MM.1S (cell line): ENCODE measurements at regions not wholly inside any gene's neighbourhood (a gene's known extent, or its start where the extent isn't known, plus 50 kb on each side); places are given as distances from the start of the nearest gene placed in this dataset.

Source experiments
- EZH2 ChIP-seq: fragments of 300-600 bp; sonication (generic); optimal IDR thresholded peaks from 2 replicates; pipeline ENCODE3; 2017; ENCODE audit warnings: low read depth, mild to moderate bottlenecking, antibody characterized with exemption, low read length, mixed read lengths
- EZH2phosphoT487 ChIP-seq: fragments of 300-600 bp; sonication (generic); IDR thresholded peaks from 2 replicates; pipeline ENCODE4 v1.6.1; 2018; ENCODE audit warnings: antibody characterized with exemption, low read length
- TF ChIP-seq, protein P1 (sequence below): fragments of 300-600 bp; sonication (generic); IDR thresholded peaks from 2 replicates; pipeline ENCODE4 v1.5.1; 2016; ENCODE audit warnings: antibody characterized with exemption, low read length, mixed read lengths

GRCh38 chr5:51095486-51095885 lies 287.8 kb upstream of the ISL1 start:
- TF ChIP-seq, protein P1, sequence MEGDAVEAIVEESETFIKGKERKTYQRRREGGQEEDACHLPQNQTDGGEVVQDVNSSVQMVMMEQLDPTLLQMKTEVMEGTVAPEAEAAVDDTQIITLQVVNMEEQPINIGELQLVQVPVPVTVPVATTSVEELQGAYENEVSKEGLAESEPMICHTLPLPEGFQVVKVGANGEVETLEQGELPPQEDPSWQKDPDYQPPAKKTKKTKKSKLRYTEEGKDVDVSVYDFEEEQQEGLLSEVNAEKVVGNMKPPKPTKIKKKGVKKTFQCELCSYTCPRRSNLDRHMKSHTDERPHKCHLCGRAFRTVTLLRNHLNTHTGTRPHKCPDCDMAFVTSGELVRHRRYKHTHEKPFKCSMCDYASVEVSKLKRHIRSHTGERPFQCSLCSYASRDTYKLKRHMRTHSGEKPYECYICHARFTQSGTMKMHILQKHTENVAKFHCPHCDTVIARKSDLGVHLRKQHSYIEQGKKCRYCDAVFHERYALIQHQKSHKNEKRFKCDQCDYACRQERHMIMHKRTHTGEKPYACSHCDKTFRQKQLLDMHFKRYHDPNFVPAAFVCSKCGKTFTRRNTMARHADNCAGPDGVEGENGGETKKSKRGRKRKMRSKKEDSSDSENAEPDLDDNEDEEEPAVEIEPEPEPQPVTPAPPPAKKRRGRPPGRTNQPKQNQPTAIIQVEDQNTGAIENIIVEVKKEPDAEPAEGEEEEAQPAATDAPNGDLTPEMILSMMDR = no peak
- TF ChIP-seq EZH2phosphoT487 (no peak), EZH2 (no peak)
